Central memory CD8-positive, alpha-beta T cell (primary cell): ENCODE measurements at regions not wholly inside any gene's neighbourhood (a gene's known extent, or its start where the extent isn't known, plus 50 kb on each side); places are given as distances from the start of the nearest gene placed in this dataset.
"Not testable (repeated sequence)": the region's sequence is repeated elsewhere in the genome, so short reads cannot be mapped to it uniquely, and the experiment has no call there.

Experiments
- ATAC-seq: fragments of 150-1000 bp; cut with Tn5 transposase; replicated peaks from 2 replicates; pipeline ENCODE4 v1.10.0; 2022; ENCODE audit warnings: mild to moderate bottlenecking, moderate FRiP score, moderate number of reproducible peaks; ENCODE audit not compliant: poor library complexity, severe bottlenecking; ENCODE audit errors: extremely low read depth
- DNase-seq, 2 donors: peaks; one replicate each; pipeline ENCODE4 v3.0.0; 2021; ENCODE audit warnings: low spot score in 2 of 2
- H3K27ac Mint-ChIP-seq: one replicate; pipeline ENCODE4 v1.8.0; 2022; ENCODE audit warnings: low read depth, mild to moderate bottlenecking, moderate library complexity, mixed read lengths
- H3K27me3 Mint-ChIP-seq: one replicate; pipeline ENCODE4 v1.8.0; 2022; ENCODE audit warnings: mixed read lengths
- H3K36me3 Mint-ChIP-seq: one replicate; pipeline ENCODE4 v1.8.0; 2022; ENCODE audit warnings: mild to moderate bottlenecking, moderate library complexity, mixed read lengths; ENCODE audit not compliant: insufficient read depth
- H3K4me1 Mint-ChIP-seq: one replicate; pipeline ENCODE4 v1.8.0; 2022; ENCODE audit warnings: mixed read lengths
- H3K4me3 Mint-ChIP-seq: one replicate; pipeline ENCODE4 v1.8.0; 2022; ENCODE audit warnings: mild to moderate bottlenecking, moderate library complexity, mixed read lengths
- H3K9me3 Mint-ChIP-seq: one replicate; pipeline ENCODE4 v1.8.0; 2022; ENCODE audit warnings: mixed read lengths

DNA sequence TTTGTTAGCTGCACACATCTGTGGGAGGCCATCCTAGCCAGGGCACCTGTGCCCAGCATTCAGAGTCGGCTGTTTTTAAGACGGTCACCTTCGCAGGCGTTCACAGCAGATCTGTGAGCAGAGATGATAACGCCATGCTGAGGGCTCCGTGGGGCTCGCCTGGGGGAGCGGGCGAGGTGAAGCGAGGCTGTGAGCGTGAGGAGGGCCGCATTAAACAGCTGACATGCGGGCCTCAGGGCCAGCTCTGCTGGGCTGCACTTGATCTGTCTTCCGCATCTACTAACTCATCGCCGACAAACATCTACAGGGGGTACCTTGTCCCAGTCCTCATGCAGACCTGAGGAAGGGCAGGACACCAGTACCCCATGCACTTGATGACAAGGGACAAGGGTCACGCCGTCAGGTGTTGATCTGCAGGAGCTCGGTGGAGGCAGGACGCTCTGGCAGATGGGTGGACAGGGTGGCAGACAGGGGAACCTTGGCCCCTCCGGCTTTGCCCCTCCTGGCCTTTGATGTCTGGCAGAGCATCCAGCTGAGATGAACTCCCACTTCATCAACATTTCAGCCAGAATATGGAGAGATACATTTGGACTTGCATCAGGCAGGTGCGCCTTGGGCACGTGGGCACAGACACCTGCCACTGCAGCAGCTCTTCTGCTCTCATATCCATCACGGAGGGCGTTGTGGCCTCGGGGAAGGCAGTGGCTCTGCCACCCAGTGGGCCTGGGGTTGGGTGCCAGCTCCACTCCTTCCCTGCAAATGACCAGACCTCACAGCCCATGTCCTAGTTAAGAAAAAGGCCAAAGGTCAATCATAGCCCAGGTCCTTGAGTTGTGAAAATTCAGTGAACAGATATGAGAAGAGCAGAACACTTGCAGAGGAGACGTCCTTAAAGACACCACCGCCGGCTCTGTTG, 822.9 kb downstream of the BRD1 start:
- H3K36me3 Mint-ChIP-seq = peaks cover 2% of the 10 kb centered on the region
- H3K27me3 Mint-ChIP-seq = peaks cover 7% of the 10 kb centered on the region
- H3K4me3 Mint-ChIP-seq = no peak overlapping the region
- no peak overlapping the region for H3K27ac Mint-ChIP-seq
- ATAC-seq = no peak
- no peak for DNase-seq
- H3K9me3 Mint-ChIP-seq = no peaks in the 10 kb centered on the region
- no peaks in the 10 kb centered on the region for H3K4me1 Mint-ChIP-seq

DNA sequence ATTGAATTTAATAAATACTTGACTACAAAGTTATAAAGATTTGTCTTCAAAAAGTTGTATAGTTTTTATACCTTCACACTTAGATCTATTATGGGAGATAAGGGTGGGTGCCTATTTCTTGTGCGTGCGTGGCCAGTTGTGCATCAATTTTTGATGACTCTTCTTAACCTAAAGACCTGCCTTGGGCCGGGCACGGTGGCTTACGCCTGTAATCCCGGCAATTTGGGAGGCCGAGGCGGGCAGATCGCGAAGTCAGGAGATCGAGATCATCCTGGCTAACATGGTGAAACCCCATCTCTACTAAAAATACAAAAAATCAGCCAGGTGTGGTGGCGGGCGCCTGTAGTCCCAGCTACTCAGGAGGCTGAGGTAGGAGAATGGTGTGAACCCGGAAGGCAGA, 830.1 kb downstream of the BRD1 start:
- not testable (repeated sequence) for H3K4me3 Mint-ChIP-seq, H3K4me1 Mint-ChIP-seq, ATAC-seq, DNase-seq, H3K27ac Mint-ChIP-seq, H3K9me3 Mint-ChIP-seq, H3K36me3 Mint-ChIP-seq
- H3K27me3 Mint-ChIP-seq = peaks cover 25% of the 10 kb centered on the region

DNA sequence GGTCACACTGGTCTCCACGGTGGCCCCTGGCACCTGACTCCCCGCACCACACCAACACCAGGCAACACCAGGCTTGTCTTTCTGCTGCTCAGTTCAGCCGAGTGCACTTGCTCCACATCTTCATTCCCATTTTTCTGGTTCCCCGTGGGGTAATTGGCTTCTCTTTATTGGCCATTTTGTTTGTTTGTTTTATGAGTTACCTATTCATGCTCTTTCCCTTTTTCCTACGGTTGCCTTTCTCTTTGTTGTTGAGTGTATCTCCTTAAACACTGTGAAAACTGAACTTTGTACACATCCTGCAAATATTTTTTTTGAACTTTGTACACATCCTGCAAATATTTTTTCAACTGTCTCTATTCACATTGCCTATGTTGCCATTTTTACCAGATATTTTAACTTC, 834.0 kb downstream of the BRD1 start:
- no peak overlapping the region for H3K4me3 Mint-ChIP-seq
- no peak for DNase-seq
- H3K4me1 Mint-ChIP-seq = no peaks in the 10 kb centered on the region
- ATAC-seq = no peak
- peaks cover 10% of the 10 kb centered on the region for H3K9me3 Mint-ChIP-seq
- H3K27me3 Mint-ChIP-seq = peaks cover 27% of the 10 kb centered on the region
- H3K27ac Mint-ChIP-seq = no peak overlapping the region
- H3K36me3 Mint-ChIP-seq = no peaks in the 10 kb centered on the region

GRCh38 chr22:48984639-48985038, 843.0 kb downstream of the BRD1 start:
- Mint-ChIP-seq H3K4me3 (no peak overlapping the region), H3K36me3 (no peaks in the 10 kb centered on the region), H3K4me1 (no peaks in the 10 kb centered on the region), H3K27me3 (peaks cover 11% of the 10 kb centered on the region), H3K27ac (no peak overlapping the region), H3K9me3 (peaks cover 7% of the 10 kb centered on the region)
- ATAC-seq (no peak), DNase-seq (no peak)

GRCh38 chr22:48982321-48982905, 845.3 kb downstream of the BRD1 start:
- Mint-ChIP-seq H3K9me3 (peaks cover 7% of the 10 kb centered on the region), H3K36me3 (no peaks in the 10 kb centered on the region), H3K4me1 (no peaks in the 10 kb centered on the region), H3K4me3 (no peak overlapping the region), H3K27ac (no peak overlapping the region), H3K27me3 (peaks cover 11% of the 10 kb centered on the region)
- no peak for DNase-seq
- no peak for ATAC-seq

DNA sequence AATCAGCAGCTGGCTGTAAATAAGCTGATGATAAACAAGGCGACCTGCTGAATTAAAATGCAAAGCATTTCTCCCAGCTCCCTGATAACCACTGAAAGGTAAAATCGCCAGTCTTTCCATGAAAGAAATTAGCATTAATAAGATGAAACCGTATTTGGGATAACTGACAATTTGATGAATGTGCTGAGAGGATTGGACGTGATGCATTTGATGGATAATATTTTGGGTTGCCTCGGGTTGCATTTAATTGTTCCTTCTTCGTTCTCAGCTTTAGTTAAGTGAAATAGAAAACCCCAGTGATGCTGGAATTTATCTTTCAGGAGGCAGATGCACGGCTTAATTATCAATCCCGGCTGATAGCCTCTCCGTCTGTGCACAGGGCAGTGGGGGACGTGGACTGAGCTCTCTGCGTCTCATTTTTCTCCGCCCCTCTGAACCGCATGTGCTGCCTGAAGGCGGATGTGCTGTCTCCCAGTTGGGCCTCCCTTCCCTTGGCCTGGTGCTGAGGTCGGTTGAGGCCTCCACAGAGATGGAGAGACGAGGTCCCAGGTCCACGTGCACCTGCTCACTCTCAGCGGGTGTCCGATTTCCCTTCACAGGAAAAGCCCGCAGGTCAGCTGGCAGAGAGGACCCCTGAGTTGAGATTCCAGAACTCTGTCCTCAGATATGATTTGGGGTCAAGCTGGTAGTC, 846.2 kb downstream of the BRD1 start:
- no peaks in the 10 kb centered on the region for H3K36me3 Mint-ChIP-seq
- no peaks in the 10 kb centered on the region for H3K4me1 Mint-ChIP-seq
- DNase-seq = no peak
- H3K27me3 Mint-ChIP-seq = peaks cover 16% of the 10 kb centered on the region
- no peak overlapping the region for H3K4me3 Mint-ChIP-seq
- ATAC-seq = no peak
- H3K27ac Mint-ChIP-seq = no peak overlapping the region
- H3K9me3 Mint-ChIP-seq = peaks cover 7% of the 10 kb centered on the region

DNA sequence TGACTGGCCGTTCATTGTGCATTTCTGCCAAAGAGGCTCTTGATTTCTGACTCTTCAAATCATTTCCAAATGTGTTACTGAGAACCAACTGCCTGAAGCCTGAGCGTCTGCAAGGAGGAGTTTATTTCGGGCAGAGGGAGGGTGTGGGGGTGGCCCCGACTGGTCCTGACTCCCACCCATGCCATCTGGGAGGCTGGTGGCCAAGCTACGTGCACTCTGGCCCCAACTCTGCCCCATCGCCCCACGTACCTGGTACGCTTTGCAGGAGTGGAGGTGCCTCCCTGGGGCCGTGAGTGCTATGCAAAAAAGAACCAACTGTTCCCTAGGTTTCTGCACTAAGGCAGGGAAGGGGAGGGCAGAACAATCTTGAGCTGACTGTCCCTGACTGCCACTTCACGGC, 846.8 kb downstream of the BRD1 start:
- Mint-ChIP-seq H3K4me3 (no peak overlapping the region), H3K9me3 (peaks cover 7% of the 10 kb centered on the region), H3K4me1 (no peaks in the 10 kb centered on the region), H3K27me3 (peaks cover 22% of the 10 kb centered on the region), H3K36me3 (no peaks in the 10 kb centered on the region), H3K27ac (no peak overlapping the region)
- DNase-seq = no peak
- ATAC-seq = no peak

GRCh38 chr22:48980409-48980808, 847.3 kb downstream of the BRD1 start:
- Mint-ChIP-seq H3K4me1 (no peaks in the 10 kb centered on the region), H3K9me3 (peaks cover 6% of the 10 kb centered on the region), H3K27ac (no peak overlapping the region), H3K27me3 (peaks cover 27% of the 10 kb centered on the region), H3K36me3 (no peaks in the 10 kb centered on the region), H3K4me3 (no peak overlapping the region)
- ATAC-seq (no peak), DNase-seq (no peak)

GRCh38 chr22:48979482-48979881, 848.2 kb downstream of the BRD1 start:
- no peaks in the 10 kb centered on the region for H3K4me1 Mint-ChIP-seq
- no peak overlapping the region for H3K27ac Mint-ChIP-seq
- H3K27me3 Mint-ChIP-seq = peaks cover 36% of the 10 kb centered on the region
- no peak for DNase-seq
- H3K36me3 Mint-ChIP-seq = no peaks in the 10 kb centered on the region
- H3K4me3 Mint-ChIP-seq = no peak overlapping the region
- no peaks in the 10 kb centered on the region for H3K9me3 Mint-ChIP-seq
- no peak for ATAC-seq

DNA sequence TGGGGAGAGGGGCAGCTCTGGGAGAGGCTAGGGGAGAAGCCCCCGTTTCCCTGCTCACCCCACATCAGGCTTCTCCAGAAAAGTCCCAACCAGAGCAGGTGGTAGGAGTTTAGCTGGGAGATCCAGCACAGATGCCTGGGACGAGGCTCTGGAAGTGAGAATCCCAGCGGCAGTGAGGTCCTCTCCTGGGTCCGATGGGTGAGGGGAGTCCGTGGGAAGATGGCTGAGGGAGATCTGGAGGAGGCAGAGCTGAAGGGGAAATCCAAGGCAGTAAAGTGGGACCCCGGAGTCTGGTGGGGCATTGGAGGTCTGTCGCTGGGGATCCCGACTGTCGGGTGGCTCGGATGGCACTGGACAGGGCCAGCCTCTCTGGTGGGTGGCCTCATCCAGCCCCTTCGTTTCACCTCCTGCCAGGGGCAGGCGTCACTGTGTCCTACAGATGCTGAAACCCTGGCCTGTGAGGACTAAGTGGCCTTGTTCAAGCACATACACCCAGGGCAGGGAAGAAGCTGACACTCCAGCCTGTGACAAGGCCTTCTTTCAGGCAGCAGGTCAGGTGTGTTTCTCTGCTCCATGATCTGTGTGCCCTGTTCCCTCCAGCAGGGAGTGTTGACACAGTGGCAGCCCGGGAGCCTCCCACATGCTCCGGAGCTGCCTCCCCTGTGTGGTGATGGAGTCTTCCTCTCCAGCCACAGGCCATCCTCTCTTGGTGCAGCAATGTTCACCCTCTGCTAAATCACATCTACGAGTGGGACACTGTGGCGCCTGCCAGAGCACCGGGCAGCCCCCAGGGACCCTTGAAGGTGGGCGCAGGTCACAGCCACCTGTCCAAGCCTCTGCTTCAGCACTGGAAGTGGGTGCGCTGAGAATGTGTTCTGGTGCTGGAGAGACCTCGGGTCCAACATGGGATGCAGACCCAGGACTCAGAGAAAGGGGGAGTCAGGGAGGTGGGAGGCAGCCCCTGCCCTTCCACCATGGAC, 850.8 kb downstream of the BRD1 start:
- Mint-ChIP-seq H3K36me3 (no peaks in the 10 kb centered on the region), H3K9me3 (no peaks in the 10 kb centered on the region), H3K27me3 (peaks cover 53% of the 10 kb centered on the region), H3K4me1 (no peaks in the 10 kb centered on the region), H3K4me3 (no peak overlapping the region), H3K27ac (no peak overlapping the region)
- no peak for DNase-seq
- ATAC-seq = no peak

GRCh38 chr22:48975886-48976285, 851.8 kb downstream of the BRD1 start:
- Mint-ChIP-seq H3K4me1 (no peaks in the 10 kb centered on the region), H3K27me3 (peaks cover 60% of the 10 kb centered on the region), H3K36me3 (no peaks in the 10 kb centered on the region), H3K4me3 (no peak overlapping the region), H3K27ac (no peak overlapping the region), H3K9me3 (no peaks in the 10 kb centered on the region)
- DNase-seq = no peak
- ATAC-seq = no peak

DNA sequence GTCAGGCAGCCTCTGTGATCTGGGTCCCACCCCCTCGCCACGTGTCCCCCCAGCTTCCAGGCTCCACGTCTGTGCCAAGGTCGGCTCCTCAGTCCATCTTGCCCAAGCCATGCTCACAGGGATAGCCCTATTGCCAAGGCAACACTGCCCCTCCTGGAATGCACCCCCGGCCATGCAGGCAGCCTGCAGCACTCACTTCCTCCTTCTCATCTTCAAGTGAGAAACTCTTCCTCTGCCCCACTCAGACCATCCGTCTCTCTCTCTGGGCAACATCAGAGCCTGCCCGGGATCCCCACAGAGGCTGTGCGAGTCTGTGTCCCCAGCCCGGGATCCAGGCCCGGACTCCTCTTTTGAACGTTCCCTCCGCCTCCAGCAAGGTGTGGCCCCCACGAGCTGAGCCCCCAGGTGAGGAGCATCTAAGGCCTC, 852.3 kb downstream of the BRD1 start:
- H3K9me3 Mint-ChIP-seq = no peaks in the 10 kb centered on the region
- ATAC-seq = no peak
- DNase-seq = no peak
- no peak overlapping the region for H3K27ac Mint-ChIP-seq
- H3K4me3 Mint-ChIP-seq = no peak overlapping the region
- no peaks in the 10 kb centered on the region for H3K36me3 Mint-ChIP-seq
- H3K27me3 Mint-ChIP-seq = peaks cover 55% of the 10 kb centered on the region
- no peaks in the 10 kb centered on the region for H3K4me1 Mint-ChIP-seq
